Breast epithelium (tissue), 4 donors: ENCODE measurements at regions not wholly inside any gene's neighbourhood (a gene's known extent, or its start where the extent isn't known, plus 50 kb on each side); places are given as distances from the start of the nearest gene placed in this dataset.

Experiments
- DNase-seq, 2 donors: peaks; one replicate each; pipeline ENCODE4 v3.0.0-alpha.2; 2019; ENCODE audit warnings: low spot score in 2 of 2
- H3K27ac ChIP-seq, 2 donors: fragments of 200-600 bp; sonication (generic) in 1 of 2; one replicate each; pipeline ENCODE4 v1.5.1; 2016 to 2019; ENCODE audit warnings: mild to moderate bottlenecking in 1 of 2
- H3K27me3 ChIP-seq, 2 donors: fragments of 200-600 bp; sonication (generic) in 1 of 2; one replicate each; pipeline versions ENCODE4 v1.5.1 to v1.6.0; 2017 to 2019; ENCODE audit warnings: control low read depth in 1 of 2, mild to moderate bottlenecking in 1 of 2
- H3K36me3 ChIP-seq: fragments of 200-600 bp; one replicate; pipeline ENCODE4 v1.5.1; 2019
- H3K4me1 ChIP-seq, 2 donors: fragments of 200-600 bp; sonication (generic); one replicate each; pipeline ENCODE4 v1.5.1; 2016 to 2019; ENCODE audit warnings: control low read depth in 1 of 2
- H3K4me3 ChIP-seq, 3 donors: fragments of 200-600 bp; sonication (generic); 1 replicate in 2 of 3; 2 replicates in 1 of 3; pipeline ENCODE4 v1.5.1; 2016 to 2019; ENCODE audit warnings: mild to moderate bottlenecking in 3 of 3, moderate library complexity in 2 of 3
- H3K9me3 ChIP-seq, 2 donors: fragments of 200-600 bp; sonication (generic) in 1 of 2; one replicate each; pipeline ENCODE4 v1.5.1; 2016 to 2019; ENCODE audit warnings: control low read depth in 1 of 2
- POLR2A ChIP-seq: fragments of 450-650 bp; IDR thresholded peaks from one replicate; pipeline ENCODE4 v1.6.1; 2016; ENCODE audit warnings: antibody characterized with exemption, mild to moderate bottlenecking, moderate library complexity
- POLR2AphosphoS5 ChIP-seq, 3 donors: sonication (generic); formaldehyde crosslinking; IDR thresholded peaks; one replicate each; pipeline ENCODE4 v1.6.1; 2017; ENCODE audit warnings: antibody characterized with exemption in 3 of 3
- intact Hi-C: fragments of 100-400 bp; cut with DNase I; formaldehyde crosslinking; loops from one replicate; pipeline ENCODE4 v1.15.1; 2023; ENCODE audit warnings: low total_unique reads
- TF ChIP-seq, protein P1 (sequence below), 3 donors: fragments of 450-650 bp; IDR thresholded peaks; one replicate each; pipeline ENCODE4 v1.5.1; 2016 to 2017; ENCODE audit warnings: antibody characterized with exemption in 3 of 3, mild to moderate bottlenecking in 3 of 3, moderate library complexity in 3 of 3

DNA sequence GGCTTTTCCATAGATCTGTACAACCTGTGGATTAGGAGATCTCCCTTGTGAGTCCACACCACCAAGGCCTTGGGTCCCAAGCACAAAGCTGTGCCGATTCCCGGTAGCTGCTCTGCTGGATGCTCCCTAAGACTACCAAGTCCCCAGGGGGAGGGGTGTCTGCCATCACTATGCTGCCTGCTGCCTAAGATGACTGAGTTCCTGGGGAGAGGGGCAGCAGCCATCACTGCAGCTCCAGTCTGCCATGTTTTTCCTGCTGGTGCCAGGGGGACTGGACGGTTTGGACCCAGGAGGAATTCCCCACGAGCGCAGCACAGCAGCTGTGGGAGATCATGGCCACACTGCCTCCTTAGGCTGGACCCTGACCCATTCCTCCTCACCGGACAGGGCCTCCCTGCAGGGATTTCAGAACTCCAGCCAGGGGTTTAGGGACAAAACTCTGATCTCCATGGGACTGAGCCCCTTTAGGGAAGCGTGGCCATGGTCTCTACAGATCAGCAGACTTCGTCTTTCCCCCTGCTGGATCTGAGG lies 1049.8 kb downstream of the SORCS1 start:
- Histone ChIP-seq H3K9me3 (no peaks in the 10 kb centered on the region), H3K27ac (no peak overlapping the region), H3K36me3 (no peaks in the 10 kb centered on the region), H3K27me3 (no peaks in the 10 kb centered on the region), H3K4me3 (no peak overlapping the region), H3K4me1 (no peaks in the 10 kb centered on the region)
- intact Hi-C loops: no loop called here
- no peak for TF ChIP-seq POLR2AphosphoS5 (IDR thresholded peaks at IDR 0.05)
- TF ChIP-seq, protein P1, sequence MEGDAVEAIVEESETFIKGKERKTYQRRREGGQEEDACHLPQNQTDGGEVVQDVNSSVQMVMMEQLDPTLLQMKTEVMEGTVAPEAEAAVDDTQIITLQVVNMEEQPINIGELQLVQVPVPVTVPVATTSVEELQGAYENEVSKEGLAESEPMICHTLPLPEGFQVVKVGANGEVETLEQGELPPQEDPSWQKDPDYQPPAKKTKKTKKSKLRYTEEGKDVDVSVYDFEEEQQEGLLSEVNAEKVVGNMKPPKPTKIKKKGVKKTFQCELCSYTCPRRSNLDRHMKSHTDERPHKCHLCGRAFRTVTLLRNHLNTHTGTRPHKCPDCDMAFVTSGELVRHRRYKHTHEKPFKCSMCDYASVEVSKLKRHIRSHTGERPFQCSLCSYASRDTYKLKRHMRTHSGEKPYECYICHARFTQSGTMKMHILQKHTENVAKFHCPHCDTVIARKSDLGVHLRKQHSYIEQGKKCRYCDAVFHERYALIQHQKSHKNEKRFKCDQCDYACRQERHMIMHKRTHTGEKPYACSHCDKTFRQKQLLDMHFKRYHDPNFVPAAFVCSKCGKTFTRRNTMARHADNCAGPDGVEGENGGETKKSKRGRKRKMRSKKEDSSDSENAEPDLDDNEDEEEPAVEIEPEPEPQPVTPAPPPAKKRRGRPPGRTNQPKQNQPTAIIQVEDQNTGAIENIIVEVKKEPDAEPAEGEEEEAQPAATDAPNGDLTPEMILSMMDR (IDR thresholded peaks at IDR 0.05): no peak
- TF ChIP-seq POLR2A: no peak
- no peak for DNase-seq

DNA sequence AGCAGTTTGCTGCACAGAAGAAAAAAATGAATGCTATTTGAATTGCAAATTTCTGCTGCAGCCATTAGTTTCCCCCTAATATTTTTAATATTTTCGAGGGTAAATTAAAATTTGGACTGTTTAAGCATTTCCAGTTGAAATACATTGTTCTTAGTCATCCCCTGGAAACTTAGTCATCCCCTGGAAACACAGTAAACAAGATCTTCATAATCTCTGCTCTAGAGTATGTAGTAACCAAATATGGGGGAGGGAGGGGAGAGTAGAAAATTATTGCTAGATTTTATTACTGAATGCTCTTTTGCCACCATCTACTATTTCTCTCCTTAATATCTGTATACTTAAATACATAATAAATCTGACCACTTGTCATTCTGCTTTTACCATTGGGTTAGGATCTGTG lies 1053.3 kb downstream of the SORCS1 start:
- Histone ChIP-seq H3K9me3 (no peaks in the 10 kb centered on the region), H3K27me3 (no peaks in the 10 kb centered on the region), H3K4me3 (no peak overlapping the region), H3K4me1 (no peaks in the 10 kb centered on the region), H3K36me3 (no peaks in the 10 kb centered on the region), H3K27ac (no peak overlapping the region)
- DNase-seq: no peak
- TF ChIP-seq POLR2A: no peak
- TF ChIP-seq, protein P1 (IDR thresholded peaks at IDR 0.05): no peak
- TF ChIP-seq POLR2AphosphoS5 (IDR thresholded peaks at IDR 0.05): no peak
- intact Hi-C loops: no loop called here

DNA sequence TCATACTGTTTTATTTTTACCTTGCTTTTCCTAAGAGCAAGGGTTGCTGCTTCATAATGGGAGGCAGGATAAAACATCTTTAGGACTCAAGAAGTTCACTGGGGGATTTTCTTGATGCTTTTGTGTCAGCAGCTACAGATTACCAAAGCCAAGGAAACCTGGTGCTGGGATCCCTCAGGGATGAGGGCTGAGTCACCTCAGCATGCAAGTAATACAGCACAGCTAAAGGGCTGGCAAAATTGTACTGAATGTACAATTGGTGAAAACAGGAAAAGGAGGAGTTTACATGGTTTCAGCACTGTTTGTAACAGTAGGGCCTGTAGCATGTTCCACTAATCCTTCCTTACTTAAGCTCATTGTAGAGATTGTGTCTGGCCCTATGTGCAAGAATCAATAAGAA lies 1056.8 kb downstream of the SORCS1 start:
- no peaks in the 10 kb centered on the region for H3K4me1 ChIP-seq
- no peaks in the 10 kb centered on the region for H3K9me3 ChIP-seq
- no peak for DNase-seq
- no peak overlapping the region for H3K27ac ChIP-seq
- intact Hi-C loops: no loop called here
- TF ChIP-seq, protein P1 (IDR thresholded peaks at IDR 0.05): no peak
- TF ChIP-seq POLR2A: no peak
- no peak for TF ChIP-seq POLR2AphosphoS5 (IDR thresholded peaks at IDR 0.05)
- no peaks in the 10 kb centered on the region for H3K27me3 ChIP-seq
- H3K4me3 ChIP-seq: no peak overlapping the region
- no peaks in the 10 kb centered on the region for H3K36me3 ChIP-seq

DNA sequence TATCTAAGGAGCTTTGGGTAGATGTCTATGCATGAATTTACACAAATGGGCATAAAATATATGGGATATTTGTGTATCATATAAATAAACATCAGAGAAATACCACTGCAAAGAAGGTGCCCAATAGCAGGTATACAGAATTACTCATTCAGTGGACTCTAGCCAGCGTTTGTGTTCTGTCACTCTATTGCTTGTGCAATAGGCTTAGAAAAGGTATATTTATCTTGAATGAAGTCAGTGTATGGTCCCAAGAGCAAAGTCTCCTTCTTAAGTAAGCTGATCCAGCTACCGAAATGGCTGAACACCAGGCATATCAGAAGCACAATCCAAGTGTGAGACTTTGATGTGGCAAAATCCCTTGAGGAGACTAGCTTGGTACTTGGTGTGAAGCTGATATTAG lies 1058.4 kb downstream of the SORCS1 start:
- no peaks in the 10 kb centered on the region for H3K4me1 ChIP-seq
- H3K36me3 ChIP-seq: no peaks in the 10 kb centered on the region
- no peak overlapping the region for H3K4me3 ChIP-seq
- H3K27ac ChIP-seq: no peak overlapping the region
- H3K9me3 ChIP-seq: no peaks in the 10 kb centered on the region
- no peak for DNase-seq
- no peaks in the 10 kb centered on the region for H3K27me3 ChIP-seq
- intact Hi-C loops: no loop called here
- TF ChIP-seq POLR2AphosphoS5 (IDR thresholded peaks at IDR 0.05) (no peak), POLR2A (no peak)
- TF ChIP-seq, protein P1 (IDR thresholded peaks at IDR 0.05): no peak

DNA sequence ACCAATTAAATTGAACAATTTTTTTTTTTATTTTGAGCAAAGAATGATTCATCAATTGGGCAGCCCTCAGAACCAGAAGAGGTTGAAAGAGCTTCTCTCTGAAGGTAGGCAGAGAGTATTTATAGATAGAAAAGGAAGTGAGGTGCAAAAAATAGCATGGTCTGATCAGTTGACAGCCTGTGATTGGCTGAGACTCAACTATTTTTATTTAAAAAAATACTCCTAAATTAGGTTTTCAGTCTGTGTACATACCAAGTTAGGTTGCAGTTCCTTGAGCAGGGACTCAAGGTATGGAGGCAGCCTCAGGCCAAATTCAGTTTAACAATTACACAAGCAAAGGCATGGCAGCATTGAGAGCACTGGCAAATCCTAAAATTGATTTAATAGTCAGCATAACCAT lies 1074.7 kb downstream of the SORCS1 start:
- no peak overlapping the region for H3K27ac ChIP-seq
- no peak overlapping the region for H3K4me3 ChIP-seq
- no peaks in the 10 kb centered on the region for H3K9me3 ChIP-seq
- no peak for DNase-seq
- intact Hi-C loops: no loop called here
- no peaks in the 10 kb centered on the region for H3K4me1 ChIP-seq
- TF ChIP-seq POLR2A (no peak), POLR2AphosphoS5 (IDR thresholded peaks at IDR 0.05) (no peak)
- TF ChIP-seq, protein P1 (IDR thresholded peaks at IDR 0.05): no peak
- no peaks in the 10 kb centered on the region for H3K27me3 ChIP-seq
- no peaks in the 10 kb centered on the region for H3K36me3 ChIP-seq
